Gastroesophageal sphincter (tissue), 3 donors: ENCODE measurements at regions not wholly inside any gene's neighbourhood (a gene's known extent, or its start where the extent isn't known, plus 50 kb on each side); places are given as distances from the start of the nearest gene placed in this dataset.

Experiments
- CTCF ChIP-seq, 4 experiments: fragments of 200-600 bp in 2 of 4; fragments of 450-650 bp in 2 of 4; sonication (generic) in 1 of 4; IDR thresholded peaks; one replicate each; pipeline ENCODE4 v1.5.1; 2017 to 2019; ENCODE audit warnings: antibody characterized with exemption in 4 of 4, mild to moderate bottlenecking in 2 of 4, moderate library complexity in 2 of 4
- EP300 ChIP-seq: sonication (generic); formaldehyde crosslinking; IDR thresholded peaks from one replicate; pipeline ENCODE4 v1.6.1; 2017; ENCODE audit warnings: antibody characterized with exemption, mild to moderate bottlenecking
- POLR2A ChIP-seq, 2 donors: fragments of 450-650 bp; IDR thresholded peaks; one replicate each; pipeline ENCODE4 v1.6.1; 2017; ENCODE audit warnings: antibody characterized with exemption in 2 of 2, mild to moderate bottlenecking in 2 of 2, moderate library complexity in 1 of 2
- POLR2AphosphoS5 ChIP-seq: sonication (generic); formaldehyde crosslinking; IDR thresholded peaks from one replicate; pipeline ENCODE4 v1.6.1; 2017; ENCODE audit warnings: antibody characterized with exemption

GRCh38 chr7:26439521-26440232, 148.0 kb downstream of the SNX10 start:
- TF ChIP-seq CTCF (IDR thresholded peaks at IDR 0.05): no peak
- TF ChIP-seq POLR2AphosphoS5: no peak
- TF ChIP-seq POLR2A (IDR thresholded peaks at IDR 0.05): no peak
- no peak for TF ChIP-seq EP300
